Thyroid gland (tissue), 4 donors: ENCODE measurements at regions not wholly inside any gene's neighbourhood (a gene's known extent, or its start where the extent isn't known, plus 50 kb on each side); places are given as distances from the start of the nearest gene placed in this dataset.

Experiments
- CTCF ChIP-seq, 6 experiments: fragments of 200-600 bp in 3 of 6; fragments of 450-650 bp in 3 of 6; sonication (generic) in 3 of 6; IDR thresholded peaks; one replicate each; pipeline ENCODE4 v1.5.1; 2016 to 2019; ENCODE audit warnings: antibody characterized with exemption in 6 of 6, mild to moderate bottlenecking in 2 of 6, inconsistent platforms in 1 of 6, moderate library complexity in 1 of 6
- POLR2A ChIP-seq, 2 donors: fragments of 450-650 bp; IDR thresholded peaks; one replicate each; pipeline ENCODE4 v1.6.1; 2017; ENCODE audit warnings: antibody characterized with exemption in 2 of 2, mild to moderate bottlenecking in 2 of 2, moderate library complexity in 1 of 2

GRCh38 chr2:5984946-5985345 is 292.8 kb downstream of the SOX11 start:
- TF ChIP-seq CTCF (IDR thresholded peaks at IDR 0.05) (no peak), POLR2A (IDR thresholded peaks at IDR 0.05) (no peak)
